ENCODE measurements at regions not wholly inside any gene's neighbourhood (a gene's known extent, or its start where the extent isn't known, plus 50 kb on each side); places are given as distances from the start of the nearest gene placed in this dataset.

- ChIA-PET CTCF (interaction anchor here (0.9 to 1.4 kb wide), 4 partner anchors 9 to 60 kb away, joined by 3 to 5 read pairs (median 4); no protein-coding TSS in a partner anchor), POLR2A (no interaction called here)
- no peaks in the 10 kb centered on the region for H3K9me3 ChIP-seq (ENCODE audit: control insufficient read depth, insufficient read depth, low read depth, low read length)
- no peaks in the 10 kb centered on the region for H3K36me3 ChIP-seq (ENCODE audit: control insufficient read depth in 2 of 2, insufficient read depth in 1 of 2, low read length in 2 of 2)
- H3K27ac ChIP-seq (ENCODE audit: extremely low read depth, low read depth, low read length), result peak overlapping the region; percentile 18; the same call in 1 of the 2 replicates
- peaks cover 6% of the 10 kb centered on the region for H3K4me1 ChIP-seq (ENCODE audit: control insufficient read depth, insufficient read depth, low read length)
- H3K4me3 ChIP-seq (ENCODE audit: low read depth, low read length), result no peak overlapping the region
- TF ChIP-seq ZNF404 (tag by site-specific recombination; IDR thresholded peaks at IDR 0.05), result no peak
- TF ChIP-seq ZBTB21 (tag by site-specific recombination; IDR thresholded peaks at IDR 0.05), result peak; percentile 20; the same call in 1 of the 2 replicates
- no peak for TF ChIP-seq GLIS1 (tag by site-specific recombination; IDR thresholded peaks at IDR 0.05)
- 0 out of 2 replicates have a peak, but pooled peaks have one; percentile 33 for TF ChIP-seq PRDM10 (tag by site-specific recombination; IDR thresholded peaks at IDR 0.05)
These were observed 427.6 kb downstream of the SUCLG1 start for GRCh38 chr2:84031312-84032050.

- CTCF ChIA-PET, result interaction anchor here (0.6 to 1.6 kb wide), 3 partner anchors 10 to 283 kb away, joined by 3 to 4 read pairs (median 3); no protein-coding TSS in a partner anchor
These were observed 429.0 kb downstream of the SUCLG1 start for GRCh38 chr2:84029903-84030575.

More at GRCh38 chr2:84029903-84030575, 429.0 kb downstream of the SUCLG1 start:
- Histone ChIP-seq H3K4me3 (ENCODE audit: low read depth, low read length) (no peak overlapping the region), H3K36me3 (ENCODE audit: control insufficient read depth in 2 of 2, insufficient read depth in 1 of 2, low read length in 2 of 2) (no peaks in the 10 kb centered on the region), H3K4me1 (ENCODE audit: control insufficient read depth, insufficient read depth, low read length) (peaks cover 6% of the 10 kb centered on the region), H3K9me3 (ENCODE audit: control insufficient read depth, insufficient read depth, low read depth, low read length) (no peaks in the 10 kb centered on the region), H3K27ac (ENCODE audit: extremely low read depth, low read depth, low read length) (no peak overlapping the region)
- TF ChIP-seq ZNF223 (tag by site-specific recombination; IDR thresholded peaks at IDR 0.05), result no peak
- TF ChIP-seq ZNF211 (tag by site-specific recombination; IDR thresholded peaks at IDR 0.05; ENCODE audit: low read depth), result no peak
- TF ChIP-seq ZNF555 (tag by site-specific recombination; conservative IDR thresholded peaks at IDR 0.05), result no peak
- no peak for TF ChIP-seq ZNF518A (tag by site-specific recombination; conservative IDR thresholded peaks at IDR 0.05; ENCODE audit: low read depth)
- TF ChIP-seq ZBTB17 (tag by site-specific recombination; IDR thresholded peaks at IDR 0.05), result no peak
- TF ChIP-seq ZNF26 (tag by site-specific recombination; IDR thresholded peaks at IDR 0.05), result no peak
- TF ChIP-seq ZNF623 (tag by site-specific recombination; IDR thresholded peaks at IDR 0.05), result no peak
- TF ChIP-seq ZNF202 (tag by site-specific recombination; IDR thresholded peaks at IDR 0.05; ENCODE audit: borderline replicate concordance), result no peak
- TF ChIP-seq HOXD13 (CRISPR knock-in tag; IDR thresholded peaks at IDR 0.05; ENCODE audit: borderline replicate concordance), result no peak
- no peak for TF ChIP-seq GLI2 (tag by site-specific recombination; IDR thresholded peaks at IDR 0.05; ENCODE audit: borderline replicate concordance, low read depth)
- no peak for TF ChIP-seq ZNF629 (tag by site-specific recombination; IDR thresholded peaks at IDR 0.05)
- TF ChIP-seq ZNF266 (tag by site-specific recombination; IDR thresholded peaks at IDR 0.05; ENCODE audit: low read depth), result no peak
- POLR2A ChIA-PET, result no interaction called here

Data from HEK293 (cell line).